HCT116 (cell line): ENCODE measurements at regions not wholly inside any gene's neighbourhood (a gene's known extent, or its start where the extent isn't known, plus 50 kb on each side); places are given as distances from the start of the nearest gene placed in this dataset.

Experiments used
- ATAC-seq: fragments of 200-7000 bp; cut with Tn5 transposase; 2 replicates; pipeline ENCODE4 v1.9.1; 2020; ENCODE audit warnings: mild to moderate bottlenecking, moderate library complexity
- BruUV-seq: library from RNA; stranded (reverse); fragments of 400-500 nt; replicated peaks from 2 replicates; lab custom pipeline; 2021; lab: Mats Ljungman, UMichigan
- CTCF ChIA-PET: fragments of 300-600 bp; sonication (Branson Sonifier 250); formaldehyde crosslinking; loops from one replicate; lab custom pipeline; 2021; ENCODE audit warnings: antibody characterized with exemption; lab: Charles Lee
- POLR2A ChIA-PET: fragments of 300-600, 350-600 bp; sonication (Branson Sonifier 250); formaldehyde crosslinking; loops from one replicate; lab custom pipeline; 2021; ENCODE audit warnings: antibody characterized with exemption; lab: Charles Lee
- RAD21 ChIA-PET, 2 experiments: fragments of 300-600 bp; sonication (Branson Sonifier 250); formaldehyde crosslinking; loops; one replicate each; lab custom pipeline; 2023; ENCODE audit warnings: low total read pairs in 2 of 2; ENCODE audit not compliant: uncharacterized antibody in 2 of 2, unreplicated experiment in 2 of 2, low non-redundant PET in 1 of 2; lab: Charles Lee
- DNase-seq: peaks from one replicate; pipeline ENCODE4 v3.0.0-alpha.2; 2010; ENCODE audit warnings: low read depth, low spot score
- H2AFZ ChIP-seq: fragments of 200-600 bp; shearing (Covaris generic), sonication (generic); 2 replicates; pipeline ENCODE4 v1.6.1; 2017; ENCODE audit warnings: low read depth, mixed run types, mixed read lengths, antibody characterized with exemption, low read length; ENCODE audit not compliant: poor library complexity, severe bottlenecking
- H3K27ac ChIP-seq: 2 replicates; pipeline ENCODE4 v1.5.1; 2012; ENCODE audit warnings: low read depth, low read length
- H3K27me3 ChIP-seq: fragments of 200-600 bp; sonication (generic); 2 replicates; pipeline ENCODE4 v1.6.1; 2016; ENCODE audit warnings: mixed run types, low read length, mixed read lengths; ENCODE audit not compliant: insufficient read depth
- H3K36me3 ChIP-seq, 2 experiments: fragments of 200-500 bp in 1 of 2; fragments of 200-600 bp in 1 of 2; sonication (Bioruptor generic) in 1 of 2; sonication (generic) in 1 of 2; 2 replicates each; pipeline versions ENCODE4 v1.5.1 to v1.6.1; 2014 to 2016; ENCODE audit warnings: low read length in 2 of 2, inconsistent platforms in 1 of 2, mixed read lengths in 1 of 2, mixed run types in 1 of 2; ENCODE audit not compliant: insufficient read depth in 2 of 2, control insufficient read depth in 1 of 2
- H3K4me1 ChIP-seq, 2 experiments: fragments of 200-600 bp in 1 of 2; sonication (generic) in 1 of 2; 2 replicates each; pipeline versions ENCODE4 v1.5.1 to v1.6.1; 2012 to 2017; ENCODE audit warnings: low read length in 2 of 2, inconsistent platforms in 1 of 2, mild to moderate bottlenecking in 1 of 2, mixed read lengths in 1 of 2, mixed run types in 1 of 2, moderate library complexity in 1 of 2; ENCODE audit not compliant: insufficient read depth in 2 of 2, control insufficient read depth in 1 of 2
- H3K4me2 ChIP-seq: fragments of 200-600 bp; sonication (generic); 2 replicates; pipeline ENCODE4 v1.6.1; 2017; ENCODE audit warnings: mixed run types, low read length, mixed read lengths
- H3K4me3 ChIP-seq, 2 experiments: fragments of 200-600 bp in 1 of 2; sonication (generic) in 1 of 2; replicated peaks in 1 of 2; 2 replicates each; pipeline ENCODE4 v1.5.1; 2011 to 2016; ENCODE audit warnings: low read length in 2 of 2, control low read depth in 1 of 2, low read depth in 1 of 2, mild to moderate bottlenecking in 1 of 2, mixed read lengths in 1 of 2, mixed run types in 1 of 2
- H3K79me2 ChIP-seq: fragments of 200-600 bp; sonication (generic); 2 replicates; pipeline ENCODE4 v1.6.1; 2017; ENCODE audit warnings: mild to moderate bottlenecking, mixed run types, low read length, moderate library complexity, mixed read lengths; ENCODE audit not compliant: insufficient read depth
- H3K9ac ChIP-seq: fragments of 200-600 bp; sonication (generic); 2 replicates; pipeline ENCODE4 v1.6.1; 2016; ENCODE audit warnings: low read length, mixed read lengths
- H3K9me2 ChIP-seq: fragments of 200-600 bp; sonication (generic), shearing (Covaris generic); 2 replicates; pipeline ENCODE4 v1.6.1; 2017; ENCODE audit warnings: mixed run types, mild to moderate bottlenecking, moderate library complexity; ENCODE audit not compliant: insufficient read depth
- H3K9me3 ChIP-seq, 2 experiments: fragments of 200-500 bp in 1 of 2; fragments of 200-600 bp in 1 of 2; sonication (Bioruptor generic) in 1 of 2; sonication (generic) in 1 of 2; 2 replicates each; pipeline ENCODE4 v1.6.1; 2014 to 2017; ENCODE audit warnings: low read length in 2 of 2, mixed read lengths in 2 of 2, inconsistent platforms in 1 of 2, low read depth in 1 of 2, mild to moderate bottlenecking in 1 of 2, mixed run types in 1 of 2, moderate library complexity in 1 of 2; ENCODE audit not compliant: control insufficient read depth in 1 of 2, insufficient read depth in 1 of 2
- H4K20me1 ChIP-seq: fragments of 200-600 bp; sonication (generic), shearing (Covaris generic); 2 replicates; pipeline ENCODE4 v1.6.1; 2017; ENCODE audit warnings: mixed run types, mild to moderate bottlenecking, moderate library complexity; ENCODE audit not compliant: insufficient read depth
- EGR1 ChIP-seq: IDR thresholded peaks from 2 replicates; pipeline ENCODE4 v1.6.1; 2012; ENCODE audit warnings: low read depth
- ELF1 ChIP-seq: IDR thresholded peaks from 2 replicates; pipeline ENCODE4 v1.6.1; 2012; ENCODE audit warnings: low read depth, borderline replicate concordance
- EZH2 ChIP-seq: fragments of 200-600 bp; sonication (generic); IDR thresholded peaks from 2 replicates; pipeline ENCODE4 v1.6.1; 2017; ENCODE audit warnings: antibody characterized with exemption, mixed run types
- MAX ChIP-seq: IDR thresholded peaks from 2 replicates; pipeline ENCODE4 v1.6.1; 2012
- POLR2AphosphoS5 ChIP-seq: IDR thresholded peaks from 2 replicates; pipeline ENCODE4 v1.6.1; 2011; ENCODE audit warnings: mild to moderate bottlenecking, low read depth, low read length, moderate library complexity
- REST ChIP-seq: IDR thresholded peaks from 2 replicates; pipeline ENCODE4 v1.6.1; 2012; ENCODE audit warnings: low read depth
- SRF ChIP-seq: IDR thresholded peaks from 2 replicates; pipeline ENCODE4 v1.6.1; 2012; ENCODE audit warnings: low read depth
- ZFX ChIP-seq: fragments of 450-650 bp; IDR thresholded peaks from 2 replicates; pipeline ENCODE4 v1.6.1; 2017
- intact Hi-C: fragments of 100-400 bp; cut with micrococcal nuclease; formaldehyde crosslinking; loops from 2 replicates; pipeline ENCODE4 v1.10.0; 2022

GRCh38 chr10:106506526-106507283, 657.8 kb downstream of the SORCS1 start:
- ATAC-seq (no peak), DNase-seq (no peak)
- POLR2A ChIA-PET: no interaction called here
- Histone ChIP-seq H4K20me1 (no peaks in the 10 kb centered on the region), H2AFZ (no peak overlapping the region), H3K27me3 (no peaks in the 10 kb centered on the region), H3K4me2 (no peak overlapping the region), H3K79me2 (no peaks in the 10 kb centered on the region), H3K36me3 (no peaks in the 10 kb centered on the region; a peak in 1 of 4 replicates), H3K4me1 (no peaks in the 10 kb centered on the region), H3K4me3 (no peak overlapping the region), H3K27ac (no peak overlapping the region), H3K9ac (no peak overlapping the region), H3K9me2 (no peaks in the 10 kb centered on the region), H3K9me3 (peaks cover 21 to 22% of the 10 kb centered on the region in 2 experiments; a peak in 3 of 4 replicates)
- intact Hi-C loops: no loop called here
- CTCF ChIA-PET: no interaction called here
- TF ChIP-seq EZH2 (no peak), EGR1 (no peak), ZFX (no peak), ELF1 (no peak), MAX (no peak), SRF (no peak), POLR2AphosphoS5 (no peak), REST (no peak)
- RAD21 ChIA-PET: no interaction called here
- no TSS peak for BruUV-seq
